ENCODE measurements at regions not wholly inside any gene's neighbourhood (a gene's known extent, or its start where the extent isn't known, plus 50 kb on each side); places are given as distances from the start of the nearest gene placed in this dataset.

- no peak for DNase-seq
- no peak for TF ChIP-seq GATA1 (IDR thresholded peaks at IDR 0.05; ENCODE audit: low read depth, low read length)
- TF ChIP-seq POLR2A (IDR thresholded peaks at IDR 0.05; ENCODE audit: low read length): no peak
Observed at GRCh38 chr6:155995281-155995680, 539.6 kb upstream of the NOX3 start.

DNA sequence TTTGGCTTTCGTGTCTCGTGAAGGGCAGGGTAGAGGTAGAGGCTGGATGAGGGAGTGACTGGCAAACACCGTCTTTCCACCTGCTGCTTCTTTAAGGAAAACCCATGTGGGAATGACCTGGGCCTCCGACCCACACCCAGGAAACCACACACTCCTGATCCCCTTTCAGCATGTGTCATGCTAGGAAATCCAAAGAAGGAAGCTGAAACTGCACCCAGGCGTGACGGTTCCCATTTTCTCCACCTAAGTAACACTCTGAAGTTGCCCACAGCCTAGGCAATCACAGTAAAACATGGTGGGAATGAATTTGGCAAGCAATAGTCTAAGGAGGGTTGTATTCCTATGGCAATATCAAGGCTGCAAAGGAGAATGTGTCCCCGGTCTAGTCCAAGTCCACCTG is 538.4 kb upstream of the NOX3 start:
- no peak for DNase-seq
- no peak for TF ChIP-seq POLR2A (IDR thresholded peaks at IDR 0.05; ENCODE audit: low read length)
- TF ChIP-seq GATA1 (IDR thresholded peaks at IDR 0.05; ENCODE audit: low read depth, low read length): no peak

DNA sequence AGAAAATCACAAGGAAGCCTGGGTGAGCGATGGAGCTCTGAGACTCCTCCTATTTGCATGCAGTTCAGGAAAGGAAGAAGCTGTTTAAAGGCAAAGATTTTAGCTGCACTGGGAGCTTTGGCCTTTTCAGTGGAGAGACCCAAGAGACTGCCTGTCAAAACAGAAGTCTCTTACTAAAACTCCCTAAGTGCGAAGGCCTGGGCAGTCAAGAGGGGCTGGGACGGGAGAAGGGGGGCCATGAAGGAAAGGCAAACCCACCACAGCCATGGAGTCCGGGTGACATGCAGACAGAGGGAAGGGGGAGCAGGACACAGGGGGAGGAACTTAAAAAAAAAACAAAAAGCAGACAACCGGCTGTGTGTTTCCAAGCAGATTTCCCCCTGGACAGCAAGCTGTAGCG is 537.6 kb upstream of the NOX3 start:
- no peak for TF ChIP-seq POLR2A (IDR thresholded peaks at IDR 0.05; ENCODE audit: low read length)
- TF ChIP-seq GATA1 (IDR thresholded peaks at IDR 0.05; ENCODE audit: low read depth, low read length): no peak

GRCh38 chr6:155985660-155986138 is 530.1 kb upstream of the NOX3 start:
- DNase-seq: no peak
- TF ChIP-seq POLR2A (IDR thresholded peaks at IDR 0.05; ENCODE audit: low read length) (no peak), GATA1 (IDR thresholded peaks at IDR 0.05; ENCODE audit: low read depth, low read length) (no peak)

More for the DNA sequence above, 537.6 kb upstream of the NOX3 start:
- no peak for DNase-seq

GRCh38 chr6:155980768-155981079 is 525.1 kb upstream of the NOX3 start:
- no peak for TF ChIP-seq GATA1 (IDR thresholded peaks at IDR 0.05; ENCODE audit: low read depth, low read length)
- no peak for TF ChIP-seq POLR2A (IDR thresholded peaks at IDR 0.05; ENCODE audit: low read length)
- DNase-seq: no peak

DNA sequence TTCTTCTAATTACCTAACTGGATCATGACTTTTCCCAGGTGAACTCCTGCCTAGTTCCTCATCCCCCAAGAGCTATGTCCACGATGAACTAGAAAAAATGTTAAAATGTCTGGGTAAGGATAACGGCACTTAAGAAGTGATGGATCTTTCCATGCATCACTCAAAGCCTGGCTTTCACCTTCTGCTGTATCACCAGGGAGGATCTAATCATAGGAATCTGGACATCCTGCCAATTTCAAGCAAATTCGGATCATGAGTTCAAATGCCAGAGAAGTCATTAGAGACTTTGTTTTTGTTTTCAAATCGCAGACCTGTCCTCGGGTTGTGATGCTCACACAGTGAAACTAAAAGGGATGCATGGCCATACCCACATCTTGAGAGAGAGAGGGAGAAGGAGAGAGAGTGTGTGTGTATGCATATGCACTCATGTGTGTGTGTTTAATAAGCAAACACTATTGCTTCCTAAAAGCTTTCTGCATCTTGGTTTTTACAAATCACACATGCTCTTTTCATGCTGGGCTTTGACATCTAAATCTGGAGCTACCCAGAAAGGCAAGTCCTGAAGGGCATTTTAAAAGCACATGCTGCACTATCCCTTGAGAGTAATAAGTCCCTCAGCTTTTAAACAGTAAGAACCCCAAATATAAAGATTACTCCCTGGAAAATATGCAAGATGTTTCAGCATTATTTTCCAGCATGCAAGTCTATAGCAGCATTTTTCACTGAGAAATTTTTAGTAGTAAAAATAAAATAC is 524.6 kb upstream of the NOX3 start:
- TF ChIP-seq GATA1 (IDR thresholded peaks at IDR 0.05; ENCODE audit: low read depth, low read length) (no peak), POLR2A (IDR thresholded peaks at IDR 0.05; ENCODE audit: low read length) (no peak)
- no peak for DNase-seq

DNA sequence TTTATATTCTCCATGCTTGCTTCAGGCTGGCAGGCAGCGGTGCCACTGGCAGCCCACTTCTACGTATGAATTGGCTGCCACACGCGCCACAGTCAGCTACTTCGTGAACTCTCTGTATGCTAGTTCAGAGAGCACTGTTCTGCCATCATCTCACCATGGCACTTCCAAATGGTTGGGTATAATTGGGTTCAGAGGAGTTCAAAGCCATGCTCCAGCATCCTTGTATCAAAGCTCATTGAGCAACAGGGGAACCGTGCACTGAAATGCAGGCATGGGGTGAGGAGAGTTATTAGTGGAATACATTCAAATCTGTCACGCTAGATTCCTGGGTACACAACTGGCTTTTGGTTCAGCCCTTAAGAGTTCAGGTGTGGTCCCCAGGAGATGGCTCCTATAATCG is 519.9 kb upstream of the NOX3 start:
- no peak for TF ChIP-seq POLR2A (IDR thresholded peaks at IDR 0.05; ENCODE audit: low read length)
- TF ChIP-seq GATA1 (IDR thresholded peaks at IDR 0.05; ENCODE audit: low read depth, low read length): no peak
- DNase-seq: no peak

DNA sequence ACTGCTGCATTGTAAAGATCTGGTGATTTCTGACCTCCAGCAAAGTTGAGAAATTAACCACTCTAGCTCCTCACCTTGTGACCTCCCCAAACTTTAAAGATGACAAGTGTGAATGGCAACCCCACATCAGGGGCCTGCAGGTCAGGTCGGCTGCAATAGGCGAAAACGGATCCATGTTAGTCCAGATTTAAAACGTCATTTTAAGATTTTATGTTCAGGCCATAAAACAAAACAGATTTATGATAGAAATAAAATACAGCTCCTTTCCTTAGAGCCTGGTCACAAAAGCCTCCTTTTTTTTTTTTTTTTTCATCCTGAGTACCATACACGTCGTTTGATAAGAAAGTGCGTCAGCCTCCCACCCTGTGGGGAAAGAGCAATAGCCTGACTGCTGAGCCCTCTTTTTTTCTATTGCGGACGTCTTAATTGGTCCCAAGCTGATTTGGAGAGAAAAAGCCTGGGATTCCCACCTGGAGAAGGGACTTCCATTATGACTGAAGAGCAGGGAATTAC is 519.2 kb upstream of the NOX3 start:
- DNase-seq: no peak
- TF ChIP-seq GATA1 (IDR thresholded peaks at IDR 0.05; ENCODE audit: low read depth, low read length) (no peak), POLR2A (IDR thresholded peaks at IDR 0.05; ENCODE audit: low read length) (no peak)

GRCh38 chr6:155974359-155974758 is 518.7 kb upstream of the NOX3 start:
- TF ChIP-seq POLR2A (IDR thresholded peaks at IDR 0.05; ENCODE audit: low read length) (no peak), GATA1 (IDR thresholded peaks at IDR 0.05; ENCODE audit: low read depth, low read length) (no peak)
- DNase-seq: no peak

GRCh38 chr6:155970876-155971708 is 515.5 kb upstream of the NOX3 start:
- no peak for DNase-seq
- TF ChIP-seq GATA1 (IDR thresholded peaks at IDR 0.05; ENCODE audit: low read depth, low read length) (no peak), POLR2A (IDR thresholded peaks at IDR 0.05; ENCODE audit: low read length) (no peak)

DNA sequence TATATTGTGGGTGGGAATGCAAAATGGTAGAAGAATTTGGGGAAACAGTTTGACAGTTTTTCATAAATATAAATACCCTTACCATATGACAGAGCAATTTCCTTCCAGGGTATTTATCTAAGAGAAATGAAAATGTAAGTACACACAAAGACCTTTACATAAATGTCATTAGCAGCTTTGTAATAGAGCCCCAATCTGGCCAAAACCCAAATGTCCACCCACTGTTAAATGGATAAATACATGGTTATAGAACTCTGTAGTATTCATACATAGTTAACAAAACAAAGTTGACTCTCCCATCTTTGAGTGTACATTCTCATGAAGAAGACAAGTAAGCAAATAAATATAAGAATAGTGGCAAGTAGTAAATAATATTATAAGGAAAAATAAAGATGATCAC is 514.8 kb upstream of the NOX3 start:
- TF ChIP-seq POLR2A (IDR thresholded peaks at IDR 0.05; ENCODE audit: low read length) (no peak), GATA1 (IDR thresholded peaks at IDR 0.05; ENCODE audit: low read depth, low read length) (no peak)
- no peak for DNase-seq

- no peak for DNase-seq
- no peak for TF ChIP-seq POLR2A (IDR thresholded peaks at IDR 0.05; ENCODE audit: low read length)
- TF ChIP-seq GATA1 (IDR thresholded peaks at IDR 0.05; ENCODE audit: low read depth, low read length): no peak
Observed at GRCh38 chr6:155968921-155969320, 513.3 kb upstream of the NOX3 start.

DNA sequence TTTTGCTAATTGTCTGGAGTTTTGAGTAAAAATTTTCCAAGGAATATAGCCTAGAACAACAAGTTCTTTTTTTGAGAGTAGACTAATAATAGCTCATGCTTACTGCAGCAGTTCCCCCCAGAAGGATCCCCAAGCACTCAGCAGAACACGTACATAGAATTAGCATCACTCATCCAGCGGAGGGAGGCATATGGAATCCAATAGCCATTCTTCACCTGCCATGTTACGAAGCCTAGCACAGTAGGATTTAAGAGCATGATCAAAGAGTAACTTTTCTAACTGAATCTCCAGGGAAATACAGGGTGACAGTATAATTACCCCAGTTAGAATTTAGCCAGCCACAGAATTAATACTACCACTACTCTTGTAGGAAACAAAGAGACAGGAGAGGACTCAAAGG is 511.7 kb upstream of the NOX3 start:
- no peak for DNase-seq
- TF ChIP-seq POLR2A (IDR thresholded peaks at IDR 0.05; ENCODE audit: low read length) (no peak), GATA1 (IDR thresholded peaks at IDR 0.05; ENCODE audit: low read depth, low read length) (no peak)

- TF ChIP-seq POLR2A (IDR thresholded peaks at IDR 0.05; ENCODE audit: low read length) (no peak), GATA1 (IDR thresholded peaks at IDR 0.05; ENCODE audit: low read depth, low read length) (no peak)
- DNase-seq: no peak
Observed at GRCh38 chr6:155964544-155964943, 508.9 kb upstream of the NOX3 start.
